Caki2 (cell line): ENCODE measurements at regions not wholly inside any gene's neighbourhood (a gene's known extent, or its start where the extent isn't known, plus 50 kb on each side); places are given as distances from the start of the nearest gene placed in this dataset.
"Not testable (repeated sequence)": the region's sequence is repeated elsewhere in the genome, so short reads cannot be mapped to it uniquely, and the experiment has no call there.

Source experiments
- DNase-seq: peaks from one replicate; pipeline ENCODE4 v3.0.0-alpha.2; 2015; ENCODE audit warnings: low read depth
- in situ Hi-C: cut with HindIII; loops from 2 replicates; pipeline ENCODE4 v1.10.0; 2016; ENCODE audit warnings: low sequenced_read_pairs, low pct_unique_long_range_greater_than_20kb, mixed read lengths

GRCh38 chr5:174497939-174498338 is 226.4 kb upstream of the MSX2 start:
- in situ Hi-C loops, DNase-seq: not testable (repeated sequence)

DNA sequence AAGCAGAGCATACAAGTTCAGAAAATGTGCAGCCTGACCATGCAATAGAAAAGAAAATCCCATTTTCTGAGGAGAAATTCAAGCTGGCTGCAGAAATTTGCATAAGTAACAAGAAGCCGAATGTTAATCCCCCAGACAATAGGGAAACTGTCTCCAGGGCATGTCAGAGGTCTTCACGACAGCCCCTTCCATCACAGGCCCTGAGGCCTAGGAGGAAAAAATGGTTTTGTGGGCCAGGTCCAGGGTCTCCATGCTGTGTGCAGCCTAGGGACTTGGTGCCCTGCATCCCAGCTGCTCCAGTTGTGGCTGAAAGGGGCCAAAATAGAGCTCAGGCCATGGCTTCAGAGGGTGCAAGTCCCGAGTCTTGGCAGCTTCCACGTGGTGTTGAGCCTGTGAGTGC is 225.8 kb upstream of the MSX2 start:
- DNase-seq, in situ Hi-C loops: not testable (repeated sequence)

- in situ Hi-C loops, result no loop called here
Measured at GRCh38 chr5:174500636-174501035, 223.7 kb upstream of the MSX2 start.

GRCh38 chr5:174501461-174502069 is 222.8 kb upstream of the MSX2 start:
- no peak for DNase-seq
- in situ Hi-C loops, result no loop called here

More at GRCh38 chr5:174500636-174501035, 223.7 kb upstream of the MSX2 start:
- no peak for DNase-seq

DNA sequence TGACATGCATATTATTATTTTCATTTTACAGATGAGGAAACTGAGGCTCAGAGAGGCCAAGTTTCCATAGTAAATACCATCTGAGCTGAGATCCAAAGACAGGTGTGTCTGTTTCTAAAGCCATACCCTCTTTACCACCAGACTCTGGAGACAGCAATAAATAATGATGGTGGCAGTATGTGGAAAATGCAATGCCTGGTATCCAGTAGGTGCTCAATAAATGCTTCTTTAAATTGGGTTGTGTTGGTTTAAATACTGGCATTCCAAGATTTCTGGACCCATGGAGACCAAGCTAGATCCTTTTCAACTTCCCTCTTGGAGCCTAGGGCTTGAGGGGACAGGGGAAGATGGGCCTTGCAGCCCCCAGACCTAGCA is 221.3 kb upstream of the MSX2 start:
- in situ Hi-C loops, result no loop called here
- DNase-seq, result no peak

- in situ Hi-C loops, result no loop called here
- no peak for DNase-seq
Measured at GRCh38 chr5:174503461-174504265, 220.7 kb upstream of the MSX2 start.

DNA sequence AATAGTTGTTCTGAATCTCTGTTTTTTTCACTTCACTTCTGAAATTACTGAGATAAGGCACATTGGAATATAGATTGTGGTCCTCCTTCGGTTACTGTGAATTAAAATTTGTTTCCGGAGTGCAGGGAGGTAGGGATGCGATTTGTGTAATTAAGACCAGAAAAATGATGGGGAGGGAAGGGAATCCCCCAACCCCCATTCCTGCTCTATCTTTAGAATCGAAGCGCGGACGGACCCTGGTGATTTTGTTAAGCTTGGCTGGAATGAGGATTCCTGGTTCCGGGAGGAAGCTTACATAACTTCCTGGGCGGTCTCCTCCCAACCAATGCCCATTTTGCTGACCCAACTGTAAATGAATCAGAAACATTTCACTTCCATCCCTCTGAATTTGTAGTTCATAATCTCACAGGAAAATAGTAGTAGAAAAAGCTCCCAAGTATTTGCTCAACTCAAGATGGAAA is 220.1 kb upstream of the MSX2 start:
- in situ Hi-C loops, result no loop called here
- DNase-seq, result no peak

- DNase-seq, result no peak
- in situ Hi-C loops, result no loop called here
Measured at GRCh38 chr5:174505621-174506020, 218.8 kb upstream of the MSX2 start.

GRCh38 chr5:174510782-174511453 is 213.5 kb upstream of the MSX2 start:
- in situ Hi-C loops, DNase-seq: not testable (repeated sequence)

- in situ Hi-C loops, result no loop called here
- peak; percentile 34 for DNase-seq
Measured at GRCh38 chr5:174511714-174512253, 212.6 kb upstream of the MSX2 start.

- in situ Hi-C loops, result no loop called here
Measured at GRCh38 chr5:174514325-174514724, 210.1 kb upstream of the MSX2 start.

GRCh38 chr5:174514983-174515394 is 209.4 kb upstream of the MSX2 start:
- DNase-seq, result no peak
- in situ Hi-C loops, result no loop called here

More at GRCh38 chr5:174514325-174514724, 210.1 kb upstream of the MSX2 start:
- DNase-seq, result no peak

DNA sequence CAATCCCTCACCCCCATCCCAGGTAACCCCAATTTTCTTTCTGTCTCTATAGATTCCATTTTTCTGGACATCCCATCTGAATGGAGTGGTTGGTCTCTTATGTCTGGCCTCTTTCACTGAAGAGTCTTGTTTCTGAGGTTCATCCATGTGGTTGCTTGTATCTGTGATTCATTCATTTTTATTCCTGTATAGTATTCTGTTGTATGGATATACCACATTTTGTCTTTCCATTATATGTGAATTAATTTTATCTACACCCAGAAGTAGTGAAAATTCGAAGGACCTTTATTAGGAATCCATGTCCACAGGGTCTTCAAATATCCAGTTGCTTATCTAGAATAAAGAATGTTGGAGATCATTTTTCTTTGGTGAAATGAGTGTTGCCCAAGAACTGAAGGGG is 207.6 kb upstream of the MSX2 start:
- in situ Hi-C loops, result no loop called here
- no peak for DNase-seq

DNA sequence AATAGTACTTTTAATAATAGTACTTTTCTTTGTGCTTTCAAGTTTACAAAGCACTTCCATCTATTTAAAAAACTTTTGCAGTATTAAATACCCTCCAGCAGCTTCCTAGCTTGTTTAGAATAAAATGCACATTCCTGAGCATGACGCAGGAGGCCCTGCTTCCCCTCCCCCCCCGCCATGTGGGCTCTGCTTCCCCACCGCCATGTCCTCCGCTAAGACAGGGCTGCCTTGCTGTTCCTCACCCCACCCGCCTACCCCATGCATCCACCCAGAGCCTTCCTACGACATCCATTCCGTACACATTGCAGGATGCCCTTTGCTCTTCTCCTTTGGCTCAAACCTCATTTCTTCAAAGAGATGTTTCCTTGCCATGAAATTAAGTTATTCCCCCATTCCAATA is 205.9 kb upstream of the MSX2 start:
- in situ Hi-C loops, result no loop called here
- no peak for DNase-seq

- in situ Hi-C loops, result no loop called here
- DNase-seq, result no peak
Measured at GRCh38 chr5:174520420-174521396, 203.7 kb upstream of the MSX2 start.

DNA sequence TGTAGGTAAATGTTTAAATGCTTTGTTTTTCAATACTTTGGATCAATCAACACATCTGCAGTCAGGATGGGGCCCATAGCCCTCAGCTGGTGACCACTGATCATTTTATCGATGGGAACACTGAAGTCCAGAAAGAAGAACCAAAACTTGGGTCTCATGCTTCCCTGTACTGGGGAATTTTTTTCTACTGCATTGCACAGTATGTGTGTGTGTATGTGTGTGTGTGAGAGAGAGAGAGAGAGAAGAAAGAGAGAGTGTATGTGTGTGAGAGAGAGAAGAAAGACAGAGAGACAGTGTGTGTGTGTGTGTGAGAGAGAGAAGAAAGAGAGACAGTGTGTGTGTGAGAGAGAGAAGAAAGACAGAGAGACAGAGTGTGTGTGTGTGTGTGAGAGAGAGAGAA is 202.9 kb upstream of the MSX2 start:
- in situ Hi-C loops, result no loop called here
- DNase-seq, result no peak

DNA sequence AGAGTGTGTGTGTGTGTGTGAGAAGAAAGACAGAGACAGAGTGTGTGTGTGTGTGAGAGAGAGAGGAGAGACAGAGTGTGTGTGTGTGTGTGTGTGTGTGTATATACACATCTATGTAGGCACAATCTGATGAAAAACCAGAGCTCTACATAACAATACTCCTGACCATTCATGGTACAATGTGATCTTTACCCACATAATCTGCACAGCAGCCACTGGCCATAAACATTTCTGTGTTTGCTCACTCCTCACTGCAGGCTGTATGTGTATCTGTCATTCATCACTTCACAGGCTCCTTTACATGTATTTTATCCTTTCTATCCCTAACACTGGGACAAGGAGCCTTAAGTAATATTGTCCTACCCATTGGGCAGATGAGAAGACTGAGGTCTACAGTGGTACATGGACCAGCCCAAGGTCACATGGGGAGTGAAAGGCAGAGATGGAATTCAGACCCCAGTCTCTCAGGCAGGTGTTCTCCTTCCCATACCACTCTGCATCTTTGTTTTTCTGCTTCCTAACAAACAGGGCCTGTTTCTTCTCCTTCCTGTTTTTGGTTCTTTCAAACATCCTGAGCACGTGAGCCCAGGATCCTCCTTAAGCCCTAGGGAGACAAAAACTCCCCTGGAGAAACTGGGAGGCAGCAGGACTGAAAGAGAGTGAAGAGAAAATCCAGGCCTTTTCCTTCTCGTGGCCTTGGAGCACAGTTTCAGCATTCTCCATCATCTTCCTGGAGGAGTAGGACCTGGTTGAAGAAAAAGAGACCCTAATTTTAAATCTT is 201.7 kb upstream of the MSX2 start:
- DNase-seq, result no peak
- in situ Hi-C loops, result no loop called here
